Cardiac fibroblast (primary cell): ENCODE measurements at regions not wholly inside any gene's neighbourhood (a gene's known extent, or its start where the extent isn't known, plus 50 kb on each side); places are given as distances from the start of the nearest gene placed in this dataset.

Experiments used
- DNase-seq, 2 donors: peaks; one replicate each; pipeline versions ENCODE4 v3.0.0 to v3.0.0-alpha.2; 2010; ENCODE audit warnings: low read depth in 2 of 2
- H3K4me3 ChIP-seq, 2 donors: replicated peaks in 1 of 2; 1 replicate in 1 of 2; 2 replicates in 1 of 2; pipeline ENCODE4 v1.5.1; 2011; ENCODE audit warnings: low read depth in 2 of 2, low read length in 2 of 2, mild to moderate bottlenecking in 2 of 2, moderate library complexity in 1 of 2
- TF ChIP-seq, protein P1 (sequence below): IDR thresholded peaks from one replicate; pipeline ENCODE4 v1.5.1; 2011; ENCODE audit warnings: low read depth, mild to moderate bottlenecking, low read length, inconsistent platforms

- DNase-seq: no peak
- TF ChIP-seq, protein P1, sequence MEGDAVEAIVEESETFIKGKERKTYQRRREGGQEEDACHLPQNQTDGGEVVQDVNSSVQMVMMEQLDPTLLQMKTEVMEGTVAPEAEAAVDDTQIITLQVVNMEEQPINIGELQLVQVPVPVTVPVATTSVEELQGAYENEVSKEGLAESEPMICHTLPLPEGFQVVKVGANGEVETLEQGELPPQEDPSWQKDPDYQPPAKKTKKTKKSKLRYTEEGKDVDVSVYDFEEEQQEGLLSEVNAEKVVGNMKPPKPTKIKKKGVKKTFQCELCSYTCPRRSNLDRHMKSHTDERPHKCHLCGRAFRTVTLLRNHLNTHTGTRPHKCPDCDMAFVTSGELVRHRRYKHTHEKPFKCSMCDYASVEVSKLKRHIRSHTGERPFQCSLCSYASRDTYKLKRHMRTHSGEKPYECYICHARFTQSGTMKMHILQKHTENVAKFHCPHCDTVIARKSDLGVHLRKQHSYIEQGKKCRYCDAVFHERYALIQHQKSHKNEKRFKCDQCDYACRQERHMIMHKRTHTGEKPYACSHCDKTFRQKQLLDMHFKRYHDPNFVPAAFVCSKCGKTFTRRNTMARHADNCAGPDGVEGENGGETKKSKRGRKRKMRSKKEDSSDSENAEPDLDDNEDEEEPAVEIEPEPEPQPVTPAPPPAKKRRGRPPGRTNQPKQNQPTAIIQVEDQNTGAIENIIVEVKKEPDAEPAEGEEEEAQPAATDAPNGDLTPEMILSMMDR: no peak
- no peak overlapping the region for H3K4me3 ChIP-seq
Measured at GRCh38 chr12:107536613-107537012, 149.0 kb upstream of the PWP1 start.

- no peak overlapping the region for H3K4me3 ChIP-seq
- TF ChIP-seq, protein P1: no peak
- DNase-seq: no peak
Measured at GRCh38 chr12:107537464-107538119, 148.0 kb upstream of the PWP1 start.

DNA sequence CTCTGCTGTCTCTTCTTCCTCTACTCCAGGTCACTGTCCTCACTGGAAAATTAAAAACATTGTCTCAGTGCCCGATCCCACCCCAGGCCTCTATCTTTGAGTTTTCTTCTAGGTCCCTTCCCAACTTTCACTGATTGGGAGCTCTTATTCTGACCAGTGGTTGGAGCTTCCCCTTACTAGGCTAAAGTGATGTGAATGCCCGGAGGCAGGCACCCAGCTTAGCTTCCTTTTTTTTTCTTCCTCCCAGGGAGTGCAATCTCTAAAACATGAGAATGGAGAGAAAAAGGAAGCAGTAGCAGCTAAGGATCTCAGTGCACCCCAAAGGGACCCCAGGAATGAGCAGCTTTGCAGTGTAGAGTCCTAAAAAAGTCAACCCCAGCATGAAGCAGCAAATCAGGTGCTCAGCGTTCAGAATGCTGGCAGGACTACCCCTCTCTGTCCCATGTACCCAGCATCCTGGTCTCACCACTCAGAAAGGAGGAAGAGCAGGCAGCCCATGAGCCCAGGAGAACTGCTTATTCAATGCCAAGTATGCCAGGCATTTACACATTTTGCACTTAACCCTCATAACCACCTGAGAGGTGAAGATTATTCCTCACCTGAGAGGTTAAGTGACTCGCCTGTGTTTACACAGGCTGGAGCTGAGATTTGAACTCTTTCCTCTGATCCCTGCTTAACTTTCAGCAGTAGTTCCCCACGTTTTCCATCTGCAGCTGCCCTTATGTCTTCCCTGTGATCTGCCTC is 146.2 kb upstream of the PWP1 start:
- DNase-seq: no peak
- TF ChIP-seq, protein P1: no peak
- no peak overlapping the region for H3K4me3 ChIP-seq

DNA sequence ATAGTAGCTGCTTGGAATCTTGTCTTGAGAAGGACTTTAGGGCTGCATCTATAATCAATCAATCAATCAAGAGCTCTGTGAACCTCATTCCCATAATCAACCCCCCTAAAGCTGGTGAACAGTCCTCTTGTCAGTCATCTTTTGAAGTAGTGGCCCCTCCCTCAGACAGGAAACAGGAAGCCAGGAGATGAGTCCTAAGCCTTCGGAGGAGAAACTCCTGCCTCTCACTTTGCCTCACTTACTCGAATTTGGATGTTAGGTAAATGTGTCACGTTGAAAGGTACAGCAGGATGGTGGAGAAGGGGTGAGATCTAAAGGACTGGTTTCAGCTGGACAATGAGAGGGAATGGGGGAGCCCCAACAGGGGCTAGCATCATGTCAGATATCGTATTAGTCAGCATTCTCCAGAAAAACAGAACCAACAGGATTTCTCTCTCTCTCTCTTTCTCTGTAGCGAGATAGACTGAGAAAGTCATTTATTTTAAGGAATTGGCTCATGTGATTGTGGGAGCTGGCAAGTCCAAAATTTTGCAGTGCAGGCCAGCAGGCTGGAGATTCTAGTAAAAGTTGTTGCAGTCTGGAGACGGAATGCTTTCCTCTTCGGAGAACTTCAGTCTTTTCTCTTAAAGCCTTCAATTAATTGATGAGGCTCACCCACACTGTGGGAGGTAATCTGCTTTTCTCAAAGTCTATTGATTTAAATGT is 144.4 kb upstream of the PWP1 start:
- TF ChIP-seq, protein P1: no peak
- DNase-seq: no peak
- no peak overlapping the region for H3K4me3 ChIP-seq

DNA sequence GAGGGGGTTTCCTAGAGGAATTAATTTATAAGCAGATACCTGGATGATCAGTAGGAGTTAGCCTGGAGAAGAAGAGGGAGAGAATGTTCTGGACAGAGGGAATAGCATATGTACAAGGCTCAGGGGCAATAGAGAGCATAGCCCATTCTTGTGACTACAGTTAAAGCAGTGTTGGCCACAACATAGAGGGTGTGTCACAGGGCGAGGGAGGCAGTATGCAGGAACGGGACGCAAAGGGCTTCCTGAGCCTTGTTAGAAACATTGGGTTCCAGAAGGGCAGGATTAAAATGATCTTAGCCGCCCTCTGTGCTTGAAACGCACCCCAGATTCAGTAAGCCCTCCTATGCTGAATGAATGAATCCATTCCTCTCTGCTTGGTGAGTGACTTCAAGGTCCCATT is 142.2 kb upstream of the PWP1 start:
- DNase-seq: no peak
- TF ChIP-seq, protein P1: no peak
- no peak overlapping the region for H3K4me3 ChIP-seq

DNA sequence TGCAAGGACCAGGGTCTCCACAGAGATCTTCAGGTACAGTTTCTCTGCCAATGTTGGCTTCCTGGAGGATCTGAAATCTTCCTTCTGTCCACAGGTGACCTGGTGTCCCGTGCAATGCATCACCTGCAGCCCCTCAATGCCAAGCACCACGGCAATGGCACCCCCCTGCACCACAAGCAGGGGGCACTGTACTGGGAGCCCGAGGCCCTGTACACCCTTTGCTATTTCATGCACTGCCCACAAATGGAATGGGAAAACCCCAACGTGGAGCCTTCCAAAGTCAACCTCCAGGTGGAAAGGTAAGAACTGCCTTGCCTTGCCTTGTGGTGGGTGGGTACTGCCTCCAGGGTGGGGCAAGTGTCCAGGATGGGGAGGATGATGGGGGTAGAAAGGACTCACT is 141.8 kb upstream of the PWP1 start:
- TF ChIP-seq, protein P1: no peak
- no peak for DNase-seq

More for the DNA sequence above, 141.8 kb upstream of the PWP1 start:
- no peak overlapping the region for H3K4me3 ChIP-seq
